HS-27A (cell line): ENCODE measurements at regions not wholly inside any gene's neighbourhood (a gene's known extent, or its start where the extent isn't known, plus 50 kb on each side); places are given as distances from the start of the nearest gene placed in this dataset.

Source experiments
- DNase-seq: peaks from one replicate; pipeline ENCODE4 v3.0.0-alpha.2; 2012; ENCODE audit warnings: low read depth, missing footprints

- no peak for DNase-seq
These were observed 91.1 kb upstream of the WSCD2 start for GRCh38 chr12:108037960-108038359.

- no peak for DNase-seq
These were observed 89.3 kb upstream of the WSCD2 start for GRCh38 chr12:108039794-108040193.

- no peak for DNase-seq
These were observed 88.1 kb upstream of the WSCD2 start for GRCh38 chr12:108040947-108041346.

- no peak for DNase-seq
These were observed 85.8 kb upstream of the WSCD2 start for GRCh38 chr12:108043286-108043685.

GRCh38 chr12:108043750-108044533 lies 85.1 kb upstream of the WSCD2 start:
- no peak for DNase-seq

GRCh38 chr12:108046135-108046534 lies 83.0 kb upstream of the WSCD2 start:
- no peak for DNase-seq

GRCh38 chr12:108046650-108047049 lies 82.4 kb upstream of the WSCD2 start:
- DNase-seq = no peak

- DNase-seq = no peak
These were observed 82.0 kb upstream of the WSCD2 start for GRCh38 chr12:108047071-108047550.

GRCh38 chr12:108048686-108049085 lies 80.4 kb upstream of the WSCD2 start:
- no peak for DNase-seq

GRCh38 chr12:108050696-108051095 lies 78.4 kb upstream of the WSCD2 start:
- no peak for DNase-seq

GRCh38 chr12:108052260-108052659 lies 76.8 kb upstream of the WSCD2 start:
- DNase-seq = no peak

- DNase-seq = no peak
These were observed 75.6 kb upstream of the WSCD2 start for GRCh38 chr12:108053512-108053911.

- no peak for DNase-seq
These were observed 74.6 kb upstream of the WSCD2 start for GRCh38 chr12:108054496-108054895.

- no peak for DNase-seq
These were observed 73.9 kb upstream of the WSCD2 start for GRCh38 chr12:108055141-108055540.

GRCh38 chr12:108060067-108060466 lies 69.0 kb upstream of the WSCD2 start:
- no peak for DNase-seq

GRCh38 chr12:108060903-108061302 lies 68.2 kb upstream of the WSCD2 start:
- DNase-seq = no peak

GRCh38 chr12:108063192-108063591 lies 65.9 kb upstream of the WSCD2 start:
- no peak for DNase-seq

GRCh38 chr12:108065069-108065468 lies 64.0 kb upstream of the WSCD2 start:
- no peak for DNase-seq

GRCh38 chr12:108066583-108067577 lies 62.2 kb upstream of the WSCD2 start:
- no peak for DNase-seq

GRCh38 chr12:108069651-108070165 lies 59.4 kb upstream of the WSCD2 start:
- DNase-seq = no peak

GRCh38 chr12:108075561-108075960 lies 53.5 kb upstream of the WSCD2 start:
- no peak for DNase-seq

GRCh38 chr12:108076556-108076955 lies 52.5 kb upstream of the WSCD2 start:
- no peak for DNase-seq

GRCh38 chr12:108078428-108078827 lies 50.7 kb upstream of the WSCD2 start:
- no peak for DNase-seq
